OCI-LY1 (cell line): ENCODE measurements at regions not wholly inside any gene's neighbourhood (a gene's known extent, or its start where the extent isn't known, plus 50 kb on each side); places are given as distances from the start of the nearest gene placed in this dataset.

Source experiments
- H2AFZ ChIP-seq: fragments of 200-600 bp; sonication (generic), shearing (Covaris generic); 2 replicates; pipeline ENCODE4 v1.6.0; 2014; ENCODE audit warnings: antibody characterized with exemption, mild to moderate bottlenecking, low read length
- H3F3A ChIP-seq: fragments of 200-600 bp; sonication (generic), shearing (Covaris generic); 2 replicates; pipeline ENCODE4 v1.6.0; 2014; ENCODE audit warnings: mild to moderate bottlenecking, antibody characterized with exemption, low read length, moderate library complexity; ENCODE audit not compliant: insufficient read depth
- H3K27ac ChIP-seq: fragments of 200-600 bp; sonication (generic); 2 replicates; pipeline ENCODE4 v1.5.1; 2014; ENCODE audit warnings: low read length, mixed run types, mild to moderate bottlenecking, low read depth; ENCODE audit not compliant: poor library complexity, severe bottlenecking
- H3K27me3 ChIP-seq: fragments of 200-600 bp; sonication (generic); 2 replicates; pipeline ENCODE4 v1.6.0; 2014; ENCODE audit warnings: antibody characterized with exemption, mild to moderate bottlenecking, low read length, moderate library complexity; ENCODE audit not compliant: insufficient read depth
- H3K36me3 ChIP-seq: fragments of 200-600 bp; sonication (generic); 2 replicates; pipeline ENCODE4 v1.6.1; 2014; ENCODE audit warnings: mild to moderate bottlenecking, antibody characterized with exemption, low read length, moderate library complexity, mixed read lengths; ENCODE audit not compliant: insufficient read depth
- H3K4me1 ChIP-seq: fragments of 200-600 bp; sonication (generic); 2 replicates; pipeline ENCODE4 v1.5.1; 2014; ENCODE audit warnings: mild to moderate bottlenecking, low read length, moderate library complexity; ENCODE audit not compliant: insufficient read depth, severe bottlenecking
- H3K4me2 ChIP-seq: fragments of 200-600 bp; sonication (generic), shearing (Covaris generic); 2 replicates; pipeline ENCODE4 v1.6.1; 2014; ENCODE audit warnings: low read length
- H3K4me3 ChIP-seq: fragments of 200-600 bp; sonication (generic); 2 replicates; pipeline ENCODE4 v1.5.1; 2014; ENCODE audit warnings: low read length, low read depth, mild to moderate bottlenecking, mixed read lengths; ENCODE audit not compliant: poor library complexity, severe bottlenecking
- H3K79me2 ChIP-seq: fragments of 200-600 bp; shearing (Covaris generic); 2 replicates; pipeline ENCODE4 v1.6.1; 2016; ENCODE audit warnings: mixed run types, low read length, mixed read lengths; ENCODE audit not compliant: insufficient read depth
- H3K9ac ChIP-seq: fragments of 200-600 bp; sonication (generic), shearing (Covaris generic); 2 replicates; pipeline ENCODE4 v1.6.1; 2014; ENCODE audit warnings: mild to moderate bottlenecking, low read length, mixed read lengths
- H3K9me2 ChIP-seq: fragments of 200-600 bp; sonication (generic), shearing (Covaris generic); 2 replicates; pipeline ENCODE4 v1.6.1; 2014; ENCODE audit warnings: low read depth, mild to moderate bottlenecking, low read length, mixed read lengths
- H3K9me3 ChIP-seq: fragments of 200-600 bp; shearing (Covaris generic); 2 replicates; pipeline ENCODE4 v1.6.1; 2014; ENCODE audit warnings: low read length, mixed read lengths
- H4K20me1 ChIP-seq: fragments of 200-600 bp; sonication (generic), shearing (Covaris generic); 2 replicates; pipeline ENCODE4 v1.6.0; 2016; ENCODE audit warnings: mild to moderate bottlenecking, low read length; ENCODE audit not compliant: insufficient read depth
- EZH2 ChIP-seq: fragments of 200-600 bp; sonication (generic), shearing (Covaris generic); IDR thresholded peaks from 2 replicates; pipeline ENCODE4 v1.8.0; 2017; ENCODE audit warnings: borderline replicate concordance, mixed run types, mild to moderate bottlenecking, antibody characterized with exemption, low read length, moderate library complexity, mixed read lengths
- TF ChIP-seq, protein P1 (sequence below): fragments of 200-600 bp; sonication (generic), shearing (Covaris generic); IDR thresholded peaks from 2 replicates; pipeline ENCODE4 v1.5.1; 2017; ENCODE audit warnings: mild to moderate bottlenecking, antibody characterized with exemption, low read length, moderate library complexity, mixed read lengths

DNA sequence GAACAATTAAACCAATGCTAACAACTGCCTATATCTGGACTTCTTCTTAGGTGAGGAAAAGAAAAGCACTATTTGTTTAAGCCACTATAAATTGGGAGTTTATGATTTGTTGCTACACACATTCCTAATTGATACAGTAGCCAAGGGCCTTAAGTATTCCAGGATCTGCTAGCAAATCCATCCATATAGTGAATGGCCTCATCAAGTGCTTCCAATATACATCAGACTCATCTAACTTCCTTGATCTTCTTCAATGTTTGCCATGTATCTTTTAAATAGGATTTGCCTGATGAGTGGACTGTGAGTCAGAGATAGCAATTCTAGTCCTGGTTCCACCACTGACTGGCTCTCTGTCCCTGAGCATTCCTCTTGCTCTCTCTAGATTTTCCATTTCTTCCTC is 430.2 kb downstream of the OMA1 start:
- no peaks in the 10 kb centered on the region for H3K36me3 ChIP-seq
- H3K4me2 ChIP-seq, result no peak overlapping the region
- H2AFZ ChIP-seq, result no peak overlapping the region
- H3K27ac ChIP-seq, result no peak overlapping the region
- H3K4me1 ChIP-seq, result no peaks in the 10 kb centered on the region
- H3K4me3 ChIP-seq, result no peak overlapping the region
- H3K79me2 ChIP-seq, result no peaks in the 10 kb centered on the region
- no peaks in the 10 kb centered on the region for H3K9me3 ChIP-seq
- H3F3A ChIP-seq, result no peaks in the 10 kb centered on the region
- TF ChIP-seq, protein P1, sequence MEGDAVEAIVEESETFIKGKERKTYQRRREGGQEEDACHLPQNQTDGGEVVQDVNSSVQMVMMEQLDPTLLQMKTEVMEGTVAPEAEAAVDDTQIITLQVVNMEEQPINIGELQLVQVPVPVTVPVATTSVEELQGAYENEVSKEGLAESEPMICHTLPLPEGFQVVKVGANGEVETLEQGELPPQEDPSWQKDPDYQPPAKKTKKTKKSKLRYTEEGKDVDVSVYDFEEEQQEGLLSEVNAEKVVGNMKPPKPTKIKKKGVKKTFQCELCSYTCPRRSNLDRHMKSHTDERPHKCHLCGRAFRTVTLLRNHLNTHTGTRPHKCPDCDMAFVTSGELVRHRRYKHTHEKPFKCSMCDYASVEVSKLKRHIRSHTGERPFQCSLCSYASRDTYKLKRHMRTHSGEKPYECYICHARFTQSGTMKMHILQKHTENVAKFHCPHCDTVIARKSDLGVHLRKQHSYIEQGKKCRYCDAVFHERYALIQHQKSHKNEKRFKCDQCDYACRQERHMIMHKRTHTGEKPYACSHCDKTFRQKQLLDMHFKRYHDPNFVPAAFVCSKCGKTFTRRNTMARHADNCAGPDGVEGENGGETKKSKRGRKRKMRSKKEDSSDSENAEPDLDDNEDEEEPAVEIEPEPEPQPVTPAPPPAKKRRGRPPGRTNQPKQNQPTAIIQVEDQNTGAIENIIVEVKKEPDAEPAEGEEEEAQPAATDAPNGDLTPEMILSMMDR, result no peak
- TF ChIP-seq EZH2, result no peak
- no peak overlapping the region for H3K9ac ChIP-seq
- H3K9me2 ChIP-seq, result no peaks in the 10 kb centered on the region
- no peaks in the 10 kb centered on the region for H4K20me1 ChIP-seq
- no peaks in the 10 kb centered on the region for H3K27me3 ChIP-seq

DNA sequence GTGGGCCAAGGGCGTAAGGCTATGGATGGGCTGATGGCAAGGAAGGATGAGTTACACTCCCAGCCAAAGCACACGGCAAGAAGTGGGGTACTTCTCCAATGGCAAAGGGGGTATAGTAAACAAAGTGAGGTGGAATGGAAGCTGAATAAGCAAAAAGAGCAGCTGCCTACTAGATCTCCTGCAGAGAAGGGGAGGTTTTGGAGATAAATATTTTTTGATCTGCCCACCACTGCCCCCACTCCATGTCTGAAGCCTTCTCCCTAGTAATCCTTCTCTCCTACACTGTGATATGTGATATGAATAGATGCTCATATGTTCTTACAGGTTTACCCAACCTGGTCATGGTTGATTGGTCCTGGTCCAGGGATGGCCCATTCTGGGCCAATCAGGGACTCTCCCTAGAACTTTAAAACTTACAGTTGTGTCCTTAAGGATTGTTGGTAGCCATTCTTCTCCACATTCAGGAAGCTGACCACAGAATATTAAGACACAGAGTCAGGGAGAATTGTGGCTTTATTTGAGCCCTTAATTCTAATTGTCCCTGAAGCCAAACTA is 436.8 kb downstream of the OMA1 start:
- Histone ChIP-seq H3K4me2 (no peak overlapping the region), H3F3A (no peaks in the 10 kb centered on the region), H3K9ac (no peak overlapping the region), H3K9me3 (no peaks in the 10 kb centered on the region), H3K27ac (no peak overlapping the region), H2AFZ (no peak overlapping the region), H3K27me3 (no peaks in the 10 kb centered on the region), H3K4me3 (no peak overlapping the region), H3K36me3 (no peaks in the 10 kb centered on the region), H3K79me2 (no peaks in the 10 kb centered on the region), H3K4me1 (no peaks in the 10 kb centered on the region), H4K20me1 (no peaks in the 10 kb centered on the region), H3K9me2 (no peaks in the 10 kb centered on the region)
- no peak for TF ChIP-seq EZH2
- TF ChIP-seq, protein P1, result no peak

DNA sequence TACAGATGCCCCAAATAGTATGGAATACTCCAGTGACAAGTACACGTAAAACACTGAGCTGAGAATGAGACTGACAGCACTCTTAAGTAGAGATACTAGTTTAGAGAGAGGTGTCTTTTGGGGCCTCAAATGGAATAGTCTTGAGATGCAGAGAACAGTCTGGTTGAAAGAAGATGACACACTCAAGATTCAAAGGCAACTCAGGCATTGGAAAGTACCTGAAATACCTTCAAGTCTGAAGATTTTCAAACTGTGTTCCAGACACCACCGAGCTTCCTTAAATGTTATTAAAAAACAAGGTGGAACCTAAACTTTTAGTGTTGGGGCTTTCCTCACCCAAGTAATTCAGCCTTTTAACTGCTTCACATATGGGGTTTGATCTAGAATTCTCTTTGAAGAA is 437.7 kb downstream of the OMA1 start:
- Histone ChIP-seq H3K36me3 (no peaks in the 10 kb centered on the region), H3K27ac (no peak overlapping the region), H3K27me3 (no peaks in the 10 kb centered on the region), H3K4me2 (no peak overlapping the region), H3K9me2 (no peaks in the 10 kb centered on the region), H2AFZ (no peak overlapping the region), H3K4me1 (no peaks in the 10 kb centered on the region), H3F3A (no peaks in the 10 kb centered on the region), H3K9me3 (no peaks in the 10 kb centered on the region), H3K4me3 (no peak overlapping the region), H4K20me1 (no peaks in the 10 kb centered on the region), H3K79me2 (no peaks in the 10 kb centered on the region), H3K9ac (no peak overlapping the region)
- TF ChIP-seq EZH2, result no peak
- TF ChIP-seq, protein P1, result no peak
